ENCODE measurements at regions not wholly inside any gene's neighbourhood (a gene's known extent, or its start where the extent isn't known, plus 50 kb on each side); places are given as distances from the start of the nearest gene placed in this dataset.

DNA sequence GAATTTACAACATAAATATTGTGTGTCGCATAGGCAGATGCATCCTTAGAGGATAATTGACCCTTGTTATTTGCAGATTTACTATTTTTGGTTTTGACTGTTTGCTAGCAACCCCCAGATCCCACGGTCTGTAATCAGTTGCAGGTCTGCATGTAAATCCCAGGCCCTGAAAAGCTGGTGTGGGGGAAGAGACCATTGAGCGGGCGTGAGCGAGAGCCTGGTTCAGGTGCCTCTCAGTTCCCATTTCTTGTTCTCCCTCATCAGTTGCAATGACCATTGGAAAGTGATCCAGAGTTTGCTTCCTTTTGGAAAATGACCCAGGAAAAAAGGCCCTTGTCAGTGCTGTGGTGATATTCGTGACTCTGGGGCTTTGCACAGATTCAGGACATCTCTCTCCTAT is 238.9 kb downstream of the UACA start:
- TF ChIP-seq, protein P1, sequence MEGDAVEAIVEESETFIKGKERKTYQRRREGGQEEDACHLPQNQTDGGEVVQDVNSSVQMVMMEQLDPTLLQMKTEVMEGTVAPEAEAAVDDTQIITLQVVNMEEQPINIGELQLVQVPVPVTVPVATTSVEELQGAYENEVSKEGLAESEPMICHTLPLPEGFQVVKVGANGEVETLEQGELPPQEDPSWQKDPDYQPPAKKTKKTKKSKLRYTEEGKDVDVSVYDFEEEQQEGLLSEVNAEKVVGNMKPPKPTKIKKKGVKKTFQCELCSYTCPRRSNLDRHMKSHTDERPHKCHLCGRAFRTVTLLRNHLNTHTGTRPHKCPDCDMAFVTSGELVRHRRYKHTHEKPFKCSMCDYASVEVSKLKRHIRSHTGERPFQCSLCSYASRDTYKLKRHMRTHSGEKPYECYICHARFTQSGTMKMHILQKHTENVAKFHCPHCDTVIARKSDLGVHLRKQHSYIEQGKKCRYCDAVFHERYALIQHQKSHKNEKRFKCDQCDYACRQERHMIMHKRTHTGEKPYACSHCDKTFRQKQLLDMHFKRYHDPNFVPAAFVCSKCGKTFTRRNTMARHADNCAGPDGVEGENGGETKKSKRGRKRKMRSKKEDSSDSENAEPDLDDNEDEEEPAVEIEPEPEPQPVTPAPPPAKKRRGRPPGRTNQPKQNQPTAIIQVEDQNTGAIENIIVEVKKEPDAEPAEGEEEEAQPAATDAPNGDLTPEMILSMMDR (conservative IDR thresholded peaks at IDR 0.05 in 1 of 2, IDR thresholded peaks at IDR 0.05 in 1 of 2; ENCODE audit: low read depth in 1 of 2, low read length in 2 of 2) = no peak
- no peak for TF ChIP-seq EZH2 (IDR thresholded peaks at IDR 0.05; ENCODE audit: low read length, missing control alignments)
